GM18870 (cell line): ENCODE measurements at regions not wholly inside any gene's neighbourhood (a gene's known extent, or its start where the extent isn't known, plus 50 kb on each side); places are given as distances from the start of the nearest gene placed in this dataset.
"Not testable (repeated sequence)": the region's sequence is repeated elsewhere in the genome, so short reads cannot be mapped to it uniquely, and the experiment has no call there.

Experiments used
- ATAC-seq: cut with Tn5 transposase; IDR thresholded peaks from one replicate; pipeline ENCODE4 v1.9.1; 2021; ENCODE audit warnings: moderate library complexity; ENCODE audit not compliant: unreplicated experiment

GRCh38 chr14:105620865-105621471 is 94.6 kb downstream of the TMEM121 start:
- not testable (repeated sequence) for ATAC-seq

GRCh38 chr14:105621479-105622328 is 95.3 kb downstream of the TMEM121 start:
- ATAC-seq: not testable (repeated sequence)

GRCh38 chr14:105622329-105622955 is 96.1 kb downstream of the TMEM121 start:
- no peak for ATAC-seq

- ATAC-seq: not testable (repeated sequence)
Measured at GRCh38 chr14:105623178-105623577, 96.8 kb downstream of the TMEM121 start.

- not testable (repeated sequence) for ATAC-seq
Measured at GRCh38 chr14:105624346-105624745, 98.0 kb downstream of the TMEM121 start.

GRCh38 chr14:105624749-105625434 is 98.5 kb downstream of the TMEM121 start:
- ATAC-seq: not testable (repeated sequence)

GRCh38 chr14:105625448-105625847 is 99.1 kb downstream of the TMEM121 start:
- ATAC-seq: not testable (repeated sequence)

GRCh38 chr14:105626111-105626510 is 99.7 kb downstream of the TMEM121 start:
- not testable (repeated sequence) for ATAC-seq

- ATAC-seq: not testable (repeated sequence)
Measured at GRCh38 chr14:105626651-105627050, 100.3 kb downstream of the TMEM121 start.

- not testable (repeated sequence) for ATAC-seq
Measured at GRCh38 chr14:105627287-105627686, 100.9 kb downstream of the TMEM121 start.

GRCh38 chr14:105627701-105628100 is 101.3 kb downstream of the TMEM121 start:
- no peak for ATAC-seq

GRCh38 chr14:105628126-105628525 is 101.7 kb downstream of the TMEM121 start:
- not testable (repeated sequence) for ATAC-seq

GRCh38 chr14:105628531-105629067 is 102.2 kb downstream of the TMEM121 start:
- ATAC-seq: not testable (repeated sequence)

GRCh38 chr14:105629091-105629885 is 102.9 kb downstream of the TMEM121 start:
- ATAC-seq: not testable (repeated sequence)

GRCh38 chr14:105629886-105630215 is 103.5 kb downstream of the TMEM121 start:
- no peak for ATAC-seq

GRCh38 chr14:105630293-105630934 is 104.0 kb downstream of the TMEM121 start:
- ATAC-seq: not testable (repeated sequence)

GRCh38 chr14:105630935-105631779 is 104.8 kb downstream of the TMEM121 start:
- ATAC-seq: not testable (repeated sequence)

- no peak for ATAC-seq
Measured at GRCh38 chr14:105632010-105632409, 105.6 kb downstream of the TMEM121 start.

GRCh38 chr14:105633596-105633995 is 107.2 kb downstream of the TMEM121 start:
- not testable (repeated sequence) for ATAC-seq
